ENCODE measurements at regions not wholly inside any gene's neighbourhood (a gene's known extent, or its start where the extent isn't known, plus 50 kb on each side); places are given as distances from the start of the nearest gene placed in this dataset.
"Not testable (repeated sequence)": the region's sequence is repeated elsewhere in the genome, so short reads cannot be mapped to it uniquely, and the experiment has no call there.

- peaks cover 17% of the 10 kb centered on the region for H3K27me3 ChIP-seq (ENCODE audit: control insufficient read depth, insufficient read depth, low read length)
- no peak overlapping the region for H3K4me3 ChIP-seq (ENCODE audit: low read length)
- H3K9me3 ChIP-seq (ENCODE audit: control insufficient read depth, low read depth, low read length), result no peaks in the 10 kb centered on the region
Observed at GRCh38 chr10:117619223-117619622, 76.7 kb downstream of the EMX2 start.

DNA sequence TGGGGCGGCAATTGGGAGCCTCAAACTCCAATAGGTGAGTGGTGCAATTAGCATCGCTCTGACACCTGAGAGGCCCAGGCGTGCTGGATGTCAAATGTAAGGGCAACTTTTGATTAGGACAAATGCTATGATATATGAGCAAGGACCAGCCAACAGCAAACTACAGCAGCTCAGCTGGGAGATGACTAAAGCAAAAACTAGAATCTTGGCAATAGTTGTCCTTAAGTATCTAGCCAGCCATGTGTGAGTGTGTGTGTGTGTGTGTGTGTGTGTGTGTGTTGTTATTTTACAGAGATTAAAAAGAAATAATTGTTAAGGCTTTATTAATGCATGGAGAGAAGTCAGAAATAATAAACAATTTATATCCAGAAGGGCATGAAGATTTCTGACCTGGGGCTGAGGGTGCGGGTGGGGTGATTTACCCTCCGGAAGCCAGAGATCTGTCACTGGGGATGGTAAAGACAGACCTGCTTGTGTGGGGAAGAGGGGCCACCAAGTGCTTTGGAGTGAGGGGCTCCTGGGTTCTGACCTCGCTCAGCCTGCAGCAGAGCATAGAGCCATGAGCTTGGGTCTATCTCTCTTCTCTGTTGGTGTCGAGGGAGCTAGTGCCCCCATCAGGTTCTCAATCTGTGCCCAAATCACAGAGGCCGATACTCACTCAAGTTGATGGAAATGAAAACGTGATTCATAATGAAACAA lies 77.3 kb downstream of the EMX2 start:
- Histone ChIP-seq H3K9me3 (ENCODE audit: control insufficient read depth, low read depth, low read length) (no peaks in the 10 kb centered on the region), H3K27ac (ENCODE audit: low read length) (no peak overlapping the region), H3K4me1 (ENCODE audit: control insufficient read depth, insufficient read depth, low read length) (no peaks in the 10 kb centered on the region), H3K4me3 (ENCODE audit: low read length) (no peak overlapping the region), H3K36me3 (ENCODE audit: control insufficient read depth, insufficient read depth, low read length) (no peaks in the 10 kb centered on the region), H3K27me3 (ENCODE audit: control insufficient read depth, insufficient read depth, low read length) (peaks cover 17% of the 10 kb centered on the region)
- DNase-seq, result no peak
- WGBS (ENCODE audit: insufficient coverage, low lambda C conversion rate), result no CpG with 5 or more reads among the region's 9 CpGs

More at GRCh38 chr10:117619223-117619622, 76.7 kb downstream of the EMX2 start:
- Histone ChIP-seq H3K36me3 (ENCODE audit: control insufficient read depth, insufficient read depth, low read length) (no peaks in the 10 kb centered on the region), H3K4me1 (ENCODE audit: control insufficient read depth, insufficient read depth, low read length) (no peaks in the 10 kb centered on the region), H3K27ac (ENCODE audit: low read length) (no peak overlapping the region)
- DNase-seq, result no peak
- WGBS (ENCODE audit: insufficient coverage, low lambda C conversion rate), result no CpG with 5 or more reads among the region's 7 CpGs

DNA sequence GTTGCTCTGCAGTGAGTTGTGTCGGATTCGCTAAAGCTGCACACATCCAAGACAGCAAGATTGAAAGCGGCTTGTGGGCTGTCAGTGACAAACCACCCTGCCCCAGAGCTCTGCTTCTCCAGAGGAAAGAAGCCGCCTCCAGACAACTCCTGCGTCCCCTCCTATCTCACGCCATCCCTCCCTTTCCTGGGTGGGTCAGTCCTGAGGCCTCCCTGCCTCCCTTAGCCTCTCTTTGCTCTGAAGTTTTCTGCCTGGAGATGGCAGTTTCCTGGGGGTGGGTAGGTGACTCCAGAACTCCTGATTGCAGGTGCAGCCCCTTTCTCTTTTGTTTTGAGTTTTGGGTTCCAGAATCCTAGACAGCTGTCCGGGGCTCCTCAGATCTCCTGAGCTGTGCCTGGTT lies 78.7 kb downstream of the EMX2 start:
- H3K27me3 ChIP-seq (ENCODE audit: control insufficient read depth, insufficient read depth, low read length), result peaks cover 17% of the 10 kb centered on the region
- no peak overlapping the region for H3K4me3 ChIP-seq (ENCODE audit: low read length)
- WGBS (ENCODE audit: insufficient coverage, low lambda C conversion rate), result no CpG with 5 or more reads among the region's 7 CpGs

DNA sequence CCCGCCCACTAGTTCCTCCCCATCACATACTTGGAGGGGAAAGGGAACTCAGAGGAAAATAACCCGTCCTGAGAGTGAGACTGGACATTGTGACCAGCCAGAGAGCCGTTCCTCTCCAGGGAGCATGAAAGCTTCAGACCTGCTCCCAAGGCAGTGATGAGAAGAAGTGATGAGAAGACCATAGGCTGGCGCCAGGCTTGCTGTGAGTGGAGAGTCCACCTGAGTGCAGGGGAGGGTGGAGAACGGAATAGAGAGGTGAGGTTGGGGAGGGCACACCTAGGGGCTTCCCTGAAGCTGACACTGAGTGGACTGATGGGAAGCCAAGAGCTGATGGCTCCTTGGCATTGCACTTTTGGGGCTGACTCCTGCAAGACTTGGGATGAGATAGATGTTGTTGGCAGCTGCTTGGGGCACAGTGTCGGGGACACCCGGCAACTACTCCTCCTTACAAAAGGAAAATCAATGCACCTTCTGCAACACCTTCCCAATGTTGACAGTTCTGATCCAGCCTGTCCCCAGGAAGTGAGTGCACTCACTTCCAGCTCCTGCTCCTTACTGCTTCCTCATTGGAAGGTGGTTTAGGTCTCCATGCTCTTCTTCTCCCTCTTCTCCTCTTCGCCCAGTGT lies 79.4 kb downstream of the EMX2 start:
- H3K27ac ChIP-seq (ENCODE audit: low read length), result no peak overlapping the region
- H3K4me1 ChIP-seq (ENCODE audit: control insufficient read depth, insufficient read depth, low read length), result no peaks in the 10 kb centered on the region
- peaks cover 17% of the 10 kb centered on the region for H3K27me3 ChIP-seq (ENCODE audit: control insufficient read depth, insufficient read depth, low read length)
- no peaks in the 10 kb centered on the region for H3K36me3 ChIP-seq (ENCODE audit: control insufficient read depth, insufficient read depth, low read length)
- H3K4me3 ChIP-seq (ENCODE audit: low read length), result no peak overlapping the region
- no peaks in the 10 kb centered on the region for H3K9me3 ChIP-seq (ENCODE audit: control insufficient read depth, low read depth, low read length)
- DNase-seq, result no peak
- no CpG with 5 or more reads among the region's 8 CpGs for WGBS (ENCODE audit: insufficient coverage, low lambda C conversion rate)

More for the DNA sequence above, 78.7 kb downstream of the EMX2 start:
- Histone ChIP-seq H3K27ac (ENCODE audit: low read length) (no peak overlapping the region), H3K36me3 (ENCODE audit: control insufficient read depth, insufficient read depth, low read length) (no peaks in the 10 kb centered on the region), H3K9me3 (ENCODE audit: control insufficient read depth, low read depth, low read length) (no peaks in the 10 kb centered on the region), H3K4me1 (ENCODE audit: control insufficient read depth, insufficient read depth, low read length) (no peaks in the 10 kb centered on the region)
- no peak for DNase-seq

DNA sequence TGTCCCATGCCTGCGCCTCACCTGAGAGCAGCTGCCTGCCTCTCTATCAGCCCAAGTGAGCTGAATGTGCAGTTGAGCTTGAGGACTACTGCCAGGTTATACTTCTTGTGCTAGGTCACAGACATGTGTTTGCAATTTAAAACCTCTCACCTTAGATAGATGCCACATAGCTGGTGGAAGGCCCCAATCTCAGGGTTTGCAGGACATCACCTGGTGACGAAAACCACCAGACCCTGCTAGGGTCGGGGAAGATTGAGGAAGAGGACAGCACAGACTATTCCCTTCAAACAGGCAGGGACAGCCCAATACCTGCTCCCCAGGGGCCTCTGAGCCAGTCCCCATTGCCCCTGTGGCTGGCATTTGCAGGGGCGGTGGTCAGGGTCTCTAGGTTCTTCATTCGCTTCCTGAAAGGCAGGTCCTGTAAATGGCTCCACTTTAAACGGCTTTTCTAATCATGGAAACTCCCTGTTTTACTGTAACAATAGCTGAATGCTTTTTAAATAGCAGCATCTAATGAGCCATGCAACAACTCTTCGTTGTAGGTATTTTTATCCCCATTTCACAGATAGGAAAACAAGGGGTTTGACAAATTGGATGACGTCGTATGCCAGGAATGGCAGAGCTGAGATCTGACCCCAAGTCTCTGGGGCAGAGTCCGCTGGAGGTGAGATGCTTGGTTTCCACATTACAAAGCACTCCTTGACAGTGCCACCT lies 80.1 kb downstream of the EMX2 start:
- H3K4me1 ChIP-seq (ENCODE audit: control insufficient read depth, insufficient read depth, low read length), result no peaks in the 10 kb centered on the region
- H3K9me3 ChIP-seq (ENCODE audit: control insufficient read depth, low read depth, low read length), result no peaks in the 10 kb centered on the region
- H3K27me3 ChIP-seq (ENCODE audit: control insufficient read depth, insufficient read depth, low read length), result peaks cover 17% of the 10 kb centered on the region
- no peak overlapping the region for H3K27ac ChIP-seq (ENCODE audit: low read length)
- H3K36me3 ChIP-seq (ENCODE audit: control insufficient read depth, insufficient read depth, low read length), result no peaks in the 10 kb centered on the region
- no peak for DNase-seq
- no peak overlapping the region for H3K4me3 ChIP-seq (ENCODE audit: low read length)
- WGBS (ENCODE audit: insufficient coverage, low lambda C conversion rate), result no CpG with 5 or more reads among the region's 10 CpGs

GRCh38 chr10:117626228-117626627 lies 83.7 kb downstream of the EMX2 start:
- Histone ChIP-seq H3K27ac (ENCODE audit: low read length) (no peak overlapping the region), H3K4me3 (ENCODE audit: low read length) (no peak overlapping the region), H3K9me3 (ENCODE audit: control insufficient read depth, low read depth, low read length) (no peaks in the 10 kb centered on the region), H3K4me1 (ENCODE audit: control insufficient read depth, insufficient read depth, low read length) (no peaks in the 10 kb centered on the region), H3K36me3 (ENCODE audit: control insufficient read depth, insufficient read depth, low read length) (no peaks in the 10 kb centered on the region), H3K27me3 (ENCODE audit: control insufficient read depth, insufficient read depth, low read length) (peaks cover 7% of the 10 kb centered on the region)
- no peak for DNase-seq
- WGBS (ENCODE audit: insufficient coverage, low lambda C conversion rate), result 33% methylated on average over 1 of the region's 8 CpGs

GRCh38 chr10:117627561-117627960 lies 85.0 kb downstream of the EMX2 start:
- H3K4me3 ChIP-seq (ENCODE audit: low read length), result no peak overlapping the region
- no peak for DNase-seq
- no peaks in the 10 kb centered on the region for H3K9me3 ChIP-seq (ENCODE audit: control insufficient read depth, low read depth, low read length)
- H3K27me3 ChIP-seq (ENCODE audit: control insufficient read depth, insufficient read depth, low read length), result peaks cover 2% of the 10 kb centered on the region
- H3K27ac ChIP-seq (ENCODE audit: low read length), result no peak overlapping the region
- no CpG with 5 or more reads among the region's 4 CpGs for WGBS (ENCODE audit: insufficient coverage, low lambda C conversion rate)
- no peaks in the 10 kb centered on the region for H3K36me3 ChIP-seq (ENCODE audit: control insufficient read depth, insufficient read depth, low read length)
- H3K4me1 ChIP-seq (ENCODE audit: control insufficient read depth, insufficient read depth, low read length), result no peaks in the 10 kb centered on the region

- not testable (repeated sequence) for H3K36me3 ChIP-seq (ENCODE audit: control insufficient read depth, insufficient read depth, low read length); H3K4me1 ChIP-seq (ENCODE audit: control insufficient read depth, insufficient read depth, low read length); H3K27me3 ChIP-seq (ENCODE audit: control insufficient read depth, insufficient read depth, low read length); H3K4me3 ChIP-seq (ENCODE audit: low read length); DNase-seq; H3K27ac ChIP-seq (ENCODE audit: low read length); H3K9me3 ChIP-seq (ENCODE audit: control insufficient read depth, low read depth, low read length)
- no CpG with 5 or more reads among the region's 9 CpGs for WGBS (ENCODE audit: insufficient coverage, low lambda C conversion rate)
Observed at GRCh38 chr10:117629717-117630116, 87.2 kb downstream of the EMX2 start.

DNA sequence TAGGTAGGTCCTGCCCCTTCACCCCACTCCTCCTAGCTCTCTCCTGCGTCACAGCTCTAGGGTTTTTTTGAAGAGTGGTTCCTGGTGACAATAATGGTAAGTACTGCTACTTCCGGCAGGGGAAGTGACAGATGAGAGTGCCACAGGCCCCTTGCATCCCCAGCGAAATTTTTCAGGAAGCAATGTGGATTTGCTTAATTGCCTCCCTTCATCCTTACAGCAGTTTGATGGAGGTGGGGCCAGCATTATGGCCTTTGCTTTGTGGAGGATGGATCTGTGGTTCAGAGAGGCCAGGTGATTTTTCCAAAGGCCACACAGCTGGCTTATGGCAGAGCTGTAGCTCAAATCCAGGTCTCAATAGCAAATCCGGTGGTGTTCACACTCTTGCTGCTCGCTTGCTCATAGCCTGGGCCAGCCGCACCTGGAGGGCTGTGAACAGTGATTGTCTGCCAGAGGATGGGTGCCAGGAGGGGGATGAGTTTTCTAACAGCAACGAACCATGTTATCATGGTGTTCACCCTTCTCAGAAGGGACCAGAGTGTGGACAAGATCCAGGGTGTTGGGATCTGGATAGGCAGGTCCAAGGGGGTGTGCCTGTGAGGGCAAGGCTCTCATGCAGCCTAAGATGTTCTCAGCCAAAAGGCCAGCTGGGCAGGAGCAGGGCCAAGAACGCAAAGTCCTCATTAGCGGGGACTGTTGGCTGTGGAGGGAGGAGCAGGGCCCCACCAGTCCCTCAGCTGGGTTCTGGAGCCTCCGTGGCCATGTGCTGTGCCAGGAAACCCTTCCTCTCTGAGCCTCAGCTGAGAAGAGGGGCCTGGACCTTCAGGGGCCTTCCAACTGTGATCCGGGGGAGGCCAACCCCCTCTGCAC lies 89.0 kb downstream of the EMX2 start:
- Histone ChIP-seq H3K9me3 (ENCODE audit: control insufficient read depth, low read depth, low read length) (no peaks in the 10 kb centered on the region), H3K4me1 (ENCODE audit: control insufficient read depth, insufficient read depth, low read length) (no peaks in the 10 kb centered on the region), H3K36me3 (ENCODE audit: control insufficient read depth, insufficient read depth, low read length) (no peaks in the 10 kb centered on the region), H3K4me3 (ENCODE audit: low read length) (no peak overlapping the region), H3K27me3 (ENCODE audit: control insufficient read depth, insufficient read depth, low read length) (peaks cover 3% of the 10 kb centered on the region), H3K27ac (ENCODE audit: low read length) (no peak overlapping the region)
- WGBS (ENCODE audit: insufficient coverage, low lambda C conversion rate), result no CpG with 5 or more reads among the region's 11 CpGs
- DNase-seq, result no peak

- Histone ChIP-seq H3K9me3 (ENCODE audit: control insufficient read depth, low read depth, low read length) (no peaks in the 10 kb centered on the region), H3K27me3 (ENCODE audit: control insufficient read depth, insufficient read depth, low read length) (peaks cover 3% of the 10 kb centered on the region), H3K27ac (ENCODE audit: low read length) (no peak overlapping the region), H3K4me3 (ENCODE audit: low read length) (no peak overlapping the region), H3K4me1 (ENCODE audit: control insufficient read depth, insufficient read depth, low read length) (no peaks in the 10 kb centered on the region), H3K36me3 (ENCODE audit: control insufficient read depth, insufficient read depth, low read length) (no peaks in the 10 kb centered on the region)
- no peak for DNase-seq
- 100% methylated on average over 1 of the region's 7 CpGs for WGBS (ENCODE audit: insufficient coverage, low lambda C conversion rate)
Observed at GRCh38 chr10:117632406-117632805, 89.9 kb downstream of the EMX2 start.
